A172 (cell line): ENCODE measurements at regions not wholly inside any gene's neighbourhood (a gene's known extent, or its start where the extent isn't known, plus 50 kb on each side); places are given as distances from the start of the nearest gene placed in this dataset.
"Not testable (repeated sequence)": the region's sequence is repeated elsewhere in the genome, so short reads cannot be mapped to it uniquely, and the experiment has no call there.

ENCODE experiments used
- DNase-seq: peaks from one replicate; pipeline ENCODE4 v3.0.0-alpha.2; 2015; ENCODE audit warnings: low spot score

DNA sequence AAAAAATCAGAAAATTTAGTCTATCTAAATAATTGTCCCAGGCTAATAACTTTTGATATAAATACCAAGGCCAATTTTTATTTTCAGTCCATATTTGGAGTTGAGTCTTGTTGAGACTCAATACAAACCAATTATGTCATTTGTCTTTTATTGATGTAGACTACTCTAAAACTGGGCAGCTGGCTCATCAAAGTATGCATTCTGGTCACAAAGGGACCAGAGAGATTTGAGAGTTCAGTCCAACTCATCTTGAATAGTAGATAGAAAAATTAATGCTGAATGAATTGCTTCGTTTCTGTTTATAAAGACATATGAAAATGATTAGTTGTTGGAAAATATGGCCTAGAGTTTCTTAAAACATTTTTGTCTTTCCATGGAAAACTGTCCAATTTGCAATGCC is 412.5 kb upstream of the KLHL4 start:
- DNase-seq: no peak

DNA sequence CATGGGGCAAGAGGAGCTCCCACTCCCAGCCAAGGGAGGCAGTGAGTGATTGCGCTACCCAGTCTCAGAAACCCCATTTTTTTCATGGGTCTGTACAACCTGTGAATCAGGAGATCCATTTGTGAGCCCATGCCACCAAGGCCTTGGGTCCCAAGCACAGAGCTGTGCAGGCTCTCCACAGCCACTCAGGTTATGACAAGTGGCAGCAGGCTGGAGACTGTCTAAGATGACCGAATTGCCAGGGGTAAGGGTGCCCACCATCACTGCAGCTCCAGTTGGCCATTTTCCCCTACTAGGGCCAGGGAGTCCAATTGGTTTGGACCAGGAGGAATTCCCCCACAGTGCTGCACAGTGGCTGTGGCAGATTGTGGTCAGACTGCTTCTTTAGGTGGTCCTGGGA is 407.5 kb upstream of the KLHL4 start:
- DNase-seq: no peak

DNA sequence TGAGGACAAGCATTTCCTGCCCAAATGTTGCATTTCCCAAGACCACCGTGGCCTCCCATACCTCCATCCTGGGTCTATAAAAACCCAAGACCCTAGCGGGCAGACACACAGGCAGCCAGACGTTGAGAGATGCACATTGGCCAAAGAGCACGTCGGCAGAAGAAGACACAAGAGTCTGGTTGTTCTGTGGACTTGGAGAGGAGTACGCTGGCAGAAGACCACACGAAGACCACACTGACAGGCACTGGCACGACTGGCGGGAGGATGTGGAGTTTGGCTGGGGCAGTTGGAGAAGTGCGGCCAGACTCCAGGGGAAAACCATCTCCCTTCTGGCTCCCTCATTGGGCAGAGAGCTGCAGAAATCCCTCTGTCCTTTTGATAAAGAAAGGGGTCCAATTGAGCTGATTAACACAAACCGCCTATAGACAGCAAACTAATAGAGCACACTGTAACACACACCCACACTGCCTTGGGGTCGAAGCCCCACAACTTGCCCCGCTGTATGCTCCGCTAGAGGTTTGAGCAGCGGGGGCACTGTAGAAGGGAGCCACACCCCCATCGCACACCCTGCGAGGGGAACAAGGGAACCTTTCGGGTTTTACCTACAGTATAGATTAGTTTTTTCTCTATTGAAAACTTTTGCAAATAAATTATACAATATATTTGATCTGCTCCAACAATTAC is 376.7 kb upstream of the KLHL4 start:
- DNase-seq: no peak

DNA sequence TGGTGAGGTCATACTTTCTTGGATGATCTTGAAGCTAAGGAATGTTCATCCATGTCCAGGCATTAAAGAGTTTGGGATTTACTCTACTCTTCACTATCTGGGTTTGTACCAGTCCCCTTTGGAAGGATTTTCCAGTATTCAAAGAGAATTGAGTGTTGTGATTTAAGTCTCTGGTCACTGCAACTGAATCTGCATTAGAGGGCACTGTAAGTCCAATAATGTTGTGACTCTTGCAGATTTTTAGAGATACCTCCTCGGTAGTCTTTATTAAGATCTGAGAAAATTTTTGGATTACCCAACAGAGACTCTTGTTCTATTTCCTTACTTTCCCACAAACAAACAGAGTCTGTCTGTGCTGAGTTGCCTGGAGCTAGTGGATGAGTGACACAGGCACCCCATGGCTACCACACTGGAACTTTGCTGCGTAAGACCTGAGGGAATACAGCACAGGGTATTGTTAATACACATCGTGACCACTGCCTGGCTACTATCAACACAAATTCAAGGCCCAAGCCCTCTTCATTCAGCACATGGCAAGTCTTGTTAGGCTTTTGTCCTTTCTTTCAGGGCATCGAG is 357.1 kb upstream of the KLHL4 start:
- no peak for DNase-seq

DNA sequence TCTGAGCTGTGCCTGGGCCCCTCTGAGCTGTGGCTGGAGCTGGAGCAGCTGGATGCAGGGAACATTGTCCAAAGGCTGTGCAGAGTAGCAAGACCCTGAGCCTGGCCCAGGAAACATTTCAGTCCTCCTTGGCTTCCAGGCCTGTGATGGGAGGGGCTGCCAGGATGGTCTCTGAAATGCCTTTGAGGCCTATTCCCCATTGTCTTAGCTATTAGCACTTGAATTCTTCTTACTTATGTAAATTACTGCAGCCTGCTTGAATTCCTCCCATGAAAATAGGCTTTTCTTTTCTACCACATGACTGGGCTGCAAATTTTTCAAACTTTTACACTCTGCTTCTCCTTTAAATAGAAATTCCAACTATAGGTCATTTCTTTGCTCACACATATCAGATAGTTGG is 349.8 kb upstream of the KLHL4 start:
- no peak for DNase-seq

DNA sequence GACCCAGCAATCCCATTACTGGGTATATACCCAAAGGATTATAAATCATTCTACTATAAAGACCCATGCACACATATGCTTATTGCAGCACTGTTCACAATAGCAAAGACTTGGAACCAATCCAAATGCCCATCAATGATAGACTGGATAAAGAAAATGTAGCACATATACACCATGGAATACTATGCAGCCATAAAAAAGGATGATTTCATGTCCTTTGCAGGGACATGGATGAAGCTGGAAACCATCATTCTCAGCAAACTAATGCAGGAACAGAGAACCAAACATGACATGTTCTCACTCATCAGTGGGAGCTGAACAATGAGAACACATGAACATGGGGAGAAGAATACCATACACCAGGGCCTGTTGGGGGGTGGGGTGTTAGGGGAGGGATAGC is 339.6 kb upstream of the KLHL4 start:
- not testable (repeated sequence) for DNase-seq
